H9 (cell line): ENCODE measurements at regions not wholly inside any gene's neighbourhood (a gene's known extent, or its start where the extent isn't known, plus 50 kb on each side); places are given as distances from the start of the nearest gene placed in this dataset.

Source experiments
- DNase-seq: peaks from one replicate; pipeline ENCODE4 v3.0.0-alpha.2; 2017
- H2AFZ ChIP-seq: one replicate; pipeline ENCODE4 v1.6.1; 2013; ENCODE audit warnings: mild to moderate bottlenecking, low read length, control low read depth, moderate library complexity
- H2AK5ac ChIP-seq: 2 replicates; pipeline ENCODE4 v1.6.1; 2013; ENCODE audit warnings: low read length, control low read depth, mixed read lengths; ENCODE audit not compliant: insufficient read length
- H2BK120ac ChIP-seq: one replicate; pipeline ENCODE4 v1.6.1; 2013; ENCODE audit warnings: low read depth, mild to moderate bottlenecking, low read length, control low read depth, inconsistent platforms; ENCODE audit not compliant: poor library complexity, severe bottlenecking
- H2BK12ac ChIP-seq: 2 replicates; pipeline ENCODE4 v1.6.1; 2013; ENCODE audit warnings: low read length, control low read depth, mixed read lengths, low read depth; ENCODE audit not compliant: insufficient read length
- H2BK15ac ChIP-seq: 2 replicates; pipeline ENCODE4 v1.6.1; 2013; ENCODE audit warnings: low read depth, low read length, control low read depth
- H2BK20ac ChIP-seq: one replicate; pipeline ENCODE4 v1.6.1; 2013; ENCODE audit warnings: low read depth, mild to moderate bottlenecking, low read length, control low read depth, inconsistent platforms; ENCODE audit not compliant: poor library complexity, severe bottlenecking
- H2BK5ac ChIP-seq: 2 replicates; pipeline ENCODE4 v1.6.1; 2013; ENCODE audit warnings: low read length, control low read depth, mixed read lengths; ENCODE audit not compliant: insufficient read length
- H3K14ac ChIP-seq: 2 replicates; pipeline ENCODE4 v1.6.1; 2013; ENCODE audit warnings: low read length, control low read depth; ENCODE audit not compliant: insufficient read depth
- H3K18ac ChIP-seq: 2 replicates; pipeline ENCODE4 v1.6.1; 2013; ENCODE audit warnings: low read depth, mild to moderate bottlenecking, mixed read lengths, low read length, control low read depth; ENCODE audit not compliant: insufficient read length
- H3K23ac ChIP-seq: 2 replicates; pipeline ENCODE4 v1.6.1; 2013; ENCODE audit warnings: low read length, control low read depth, mixed read lengths, low read depth; ENCODE audit not compliant: insufficient read length
- H3K23me2 ChIP-seq: 2 replicates; pipeline ENCODE4 v1.6.1; 2013; ENCODE audit warnings: low read depth, mild to moderate bottlenecking, mixed read lengths, low read length, control low read depth; ENCODE audit not compliant: insufficient read length, poor library complexity, severe bottlenecking
- H3K27ac ChIP-seq: 2 replicates; pipeline ENCODE4 v1.5.1; 2013; ENCODE audit warnings: low read length, control low read depth, mixed read lengths, low read depth; ENCODE audit not compliant: insufficient read length
- H3K27me3 ChIP-seq: 2 replicates; pipeline ENCODE4 v1.6.1; 2013; ENCODE audit warnings: low read length, control low read depth, inconsistent platforms; ENCODE audit not compliant: insufficient read depth
- H3K4ac ChIP-seq: 2 replicates; pipeline ENCODE4 v1.6.1; 2013; ENCODE audit warnings: low read depth, mild to moderate bottlenecking, control low read depth, inconsistent platforms, low read length, moderate library complexity
- H3K4me1 ChIP-seq: 2 replicates; pipeline ENCODE4 v1.6.1; 2013; ENCODE audit warnings: low read length, control low read depth, inconsistent platforms; ENCODE audit not compliant: insufficient read depth
- H3K4me2 ChIP-seq: 2 replicates; pipeline ENCODE4 v1.6.1; 2013; ENCODE audit warnings: low read length, control low read depth, mixed read lengths; ENCODE audit not compliant: insufficient read length, insufficient read depth
- H3K56ac ChIP-seq: 2 replicates; pipeline ENCODE4 v1.6.1; 2013; ENCODE audit warnings: low read depth, mild to moderate bottlenecking, mixed read lengths, low read length, control low read depth; ENCODE audit not compliant: insufficient read length
- H3K79me1 ChIP-seq: 2 replicates; pipeline ENCODE4 v1.6.1; 2013; ENCODE audit warnings: low read depth, mild to moderate bottlenecking, moderate library complexity, low read length, control low read depth, inconsistent platforms; ENCODE audit not compliant: insufficient read depth, poor library complexity, severe bottlenecking
- H3K79me2 ChIP-seq: 2 replicates; pipeline ENCODE4 v1.6.1; 2013; ENCODE audit warnings: low read length, control low read depth, inconsistent platforms; ENCODE audit not compliant: insufficient read depth
- H3K9ac ChIP-seq: 2 replicates; pipeline ENCODE4 v1.6.1; 2013; ENCODE audit warnings: low read length, control low read depth, mixed read lengths; ENCODE audit not compliant: insufficient read length; ENCODE audit errors: extremely low read depth
- H3K9me3 ChIP-seq: one replicate; pipeline ENCODE4 v1.6.1; 2013; ENCODE audit warnings: low read depth, low read length, inconsistent platforms; ENCODE audit not compliant: control insufficient read depth
- H3T11ph ChIP-seq: one replicate; pipeline ENCODE4 v1.6.1; 2013; ENCODE audit warnings: mild to moderate bottlenecking, low read length, control low read depth, inconsistent platforms
- H4K20me1 ChIP-seq: one replicate; pipeline ENCODE4 v1.6.1; 2013; ENCODE audit not compliant: control insufficient read depth, insufficient read length, insufficient read depth
- H4K5ac ChIP-seq: 2 replicates; pipeline ENCODE4 v1.6.1; 2013; ENCODE audit warnings: low read depth, mild to moderate bottlenecking, mixed read lengths, low read length, control low read depth; ENCODE audit not compliant: insufficient read length
- H4K8ac ChIP-seq: replicated peaks from 2 replicates; pipeline ENCODE4 v1.6.1; 2013; ENCODE audit warnings: low read length, control low read depth, mixed read lengths, low read depth; ENCODE audit not compliant: insufficient read length
- H4K91ac ChIP-seq: 2 replicates; pipeline ENCODE4 v1.6.1; 2013; ENCODE audit warnings: low read depth, mild to moderate bottlenecking, moderate library complexity, mixed read lengths, low read length, control low read depth; ENCODE audit not compliant: insufficient read length
- H3K27ac Mint-ChIP-seq, 3 experiments: 2 replicates in 2 of 3; 3 replicates in 1 of 3; pipeline ENCODE4 v1.8.0; 2020 to 2021; ENCODE audit warnings: mixed read lengths in 3 of 3, mild to moderate bottlenecking in 1 of 3, moderate library complexity in 1 of 3
- H3K27me3 Mint-ChIP-seq: 2 replicates; pipeline ENCODE4 v1.8.0; 2021; ENCODE audit warnings: low read depth, mild to moderate bottlenecking, moderate library complexity, mixed read lengths
- H3K36me3 Mint-ChIP-seq, 3 experiments: 2 replicates in 2 of 3; 3 replicates in 1 of 3; pipeline ENCODE4 v1.8.0; 2020 to 2021; ENCODE audit warnings: low read depth in 3 of 3, mixed read lengths in 3 of 3; ENCODE audit not compliant: insufficient read depth in 1 of 3
- H3K4me1 Mint-ChIP-seq, 2 experiments: 2 replicates each; pipeline ENCODE4 v1.8.0; 2020; ENCODE audit warnings: mixed read lengths in 2 of 2
- H3K4me3 Mint-ChIP-seq, 2 experiments: 2 replicates in 1 of 2; 3 replicates in 1 of 2; pipeline ENCODE4 v1.8.0; 2020 to 2021; ENCODE audit warnings: mild to moderate bottlenecking in 2 of 2, mixed read lengths in 2 of 2, moderate library complexity in 1 of 2
- H3K9me3 Mint-ChIP-seq, 2 experiments: 2 replicates in 1 of 2; 3 replicates in 1 of 2; pipeline ENCODE4 v1.8.0; 2020; ENCODE audit warnings: mild to moderate bottlenecking in 2 of 2, mixed read lengths in 2 of 2, moderate library complexity in 1 of 2
- CTCF ChIP-seq: fragments of 200-600 bp; sonication (generic); conservative IDR thresholded peaks from 3 replicates; pipeline ENCODE4 v1.8.0; 2021; ENCODE audit warnings: antibody characterized with exemption, mild to moderate bottlenecking

GRCh38 chr3:8153800-8154199 lies 347.8 kb upstream of the LMCD1 start:
- Mint-ChIP-seq H3K9me3 (no peaks in the 10 kb centered on the region), H3K27ac (no peak overlapping the region), H3K27me3 (no peaks in the 10 kb centered on the region), H3K4me3 (no peak overlapping the region), H3K36me3 (no peaks in the 10 kb centered on the region; a peak in 1 of 7 replicates), H3K4me1 (no peaks in the 10 kb centered on the region)
- Histone ChIP-seq H3K23me2 (no peaks in the 10 kb centered on the region), H2BK15ac (no peak overlapping the region), H2BK120ac (no peak overlapping the region), H3K4ac (no peak overlapping the region), H4K8ac (no peak overlapping the region), H4K91ac (no peak overlapping the region), H4K5ac (no peak overlapping the region), H3K9ac (no peak overlapping the region), H2AFZ (no peak overlapping the region), H3K79me1 (no peaks in the 10 kb centered on the region), H3K56ac (no peak overlapping the region), H2BK12ac (no peak overlapping the region), H2BK5ac (no peak overlapping the region), H3K27ac (no peak overlapping the region), H3K79me2 (no peaks in the 10 kb centered on the region), H2BK20ac (no peak overlapping the region), H3K9me3 (no peaks in the 10 kb centered on the region), H3K23ac (no peak overlapping the region), H4K20me1 (no peaks in the 10 kb centered on the region), H3K18ac (no peak overlapping the region), H2AK5ac (no peak overlapping the region), H3K14ac (no peak overlapping the region), H3T11ph (no peak overlapping the region), H3K27me3 (no peaks in the 10 kb centered on the region), H3K4me2 (no peak overlapping the region), H3K4me1 (no peaks in the 10 kb centered on the region)
- DNase-seq: no peak
- no peak for TF ChIP-seq CTCF
